ENCODE measurements at regions not wholly inside any gene's neighbourhood (a gene's known extent, or its start where the extent isn't known, plus 50 kb on each side); places are given as distances from the start of the nearest gene placed in this dataset.

DNA sequence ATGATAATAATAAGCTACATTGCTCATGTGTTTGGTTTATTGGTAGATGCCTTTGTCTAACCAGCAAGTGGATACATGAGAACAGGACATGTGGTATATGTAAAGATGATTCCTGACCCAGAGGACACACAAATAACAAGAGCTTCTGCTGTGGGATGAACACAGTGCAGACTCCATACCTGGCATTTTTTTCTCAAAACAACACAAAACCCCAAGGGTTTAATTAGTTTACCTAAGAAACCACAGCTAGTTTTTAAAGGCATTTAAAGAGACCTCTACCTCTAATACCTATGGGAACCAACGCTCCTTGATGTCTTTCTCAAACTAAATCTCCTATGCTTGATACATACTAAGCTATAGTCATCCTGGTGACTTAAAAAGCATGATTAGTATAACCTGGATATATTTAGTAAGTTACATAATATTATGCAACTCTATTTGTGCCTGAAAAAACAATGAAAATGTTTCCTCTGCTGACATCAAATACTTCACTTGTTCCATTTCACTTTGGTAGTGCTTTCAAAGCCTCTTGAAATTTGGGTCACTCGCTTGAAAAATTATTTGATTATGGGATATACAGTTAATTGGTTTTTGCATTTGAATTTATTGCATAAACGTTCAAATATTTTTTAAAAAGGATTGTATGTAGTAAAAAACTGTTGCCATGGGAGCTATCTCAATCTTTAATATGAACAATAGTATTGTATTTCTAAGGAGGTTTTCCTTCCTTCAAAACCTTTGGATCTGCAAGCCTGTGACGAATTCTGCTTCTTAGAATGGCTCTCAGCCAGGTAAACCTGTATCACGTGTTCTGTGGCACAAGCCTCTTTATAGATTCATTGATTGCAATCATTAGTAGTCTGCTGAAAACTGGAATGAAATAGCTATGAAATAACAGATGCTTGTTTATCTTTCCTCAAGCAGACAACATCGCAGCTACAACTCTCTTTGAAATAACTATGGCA is 233.0 kb upstream of the KCNMB2 start:
- FAIRE-seq, result no peak
- TF ChIP-seq, protein P1, sequence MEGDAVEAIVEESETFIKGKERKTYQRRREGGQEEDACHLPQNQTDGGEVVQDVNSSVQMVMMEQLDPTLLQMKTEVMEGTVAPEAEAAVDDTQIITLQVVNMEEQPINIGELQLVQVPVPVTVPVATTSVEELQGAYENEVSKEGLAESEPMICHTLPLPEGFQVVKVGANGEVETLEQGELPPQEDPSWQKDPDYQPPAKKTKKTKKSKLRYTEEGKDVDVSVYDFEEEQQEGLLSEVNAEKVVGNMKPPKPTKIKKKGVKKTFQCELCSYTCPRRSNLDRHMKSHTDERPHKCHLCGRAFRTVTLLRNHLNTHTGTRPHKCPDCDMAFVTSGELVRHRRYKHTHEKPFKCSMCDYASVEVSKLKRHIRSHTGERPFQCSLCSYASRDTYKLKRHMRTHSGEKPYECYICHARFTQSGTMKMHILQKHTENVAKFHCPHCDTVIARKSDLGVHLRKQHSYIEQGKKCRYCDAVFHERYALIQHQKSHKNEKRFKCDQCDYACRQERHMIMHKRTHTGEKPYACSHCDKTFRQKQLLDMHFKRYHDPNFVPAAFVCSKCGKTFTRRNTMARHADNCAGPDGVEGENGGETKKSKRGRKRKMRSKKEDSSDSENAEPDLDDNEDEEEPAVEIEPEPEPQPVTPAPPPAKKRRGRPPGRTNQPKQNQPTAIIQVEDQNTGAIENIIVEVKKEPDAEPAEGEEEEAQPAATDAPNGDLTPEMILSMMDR (IDR thresholded peaks at IDR 0.05; ENCODE audit: insufficient read depth, missing control alignments), result no peak
- no peak for DNase-seq (ENCODE audit: insufficient read length, low spot score)

DNA sequence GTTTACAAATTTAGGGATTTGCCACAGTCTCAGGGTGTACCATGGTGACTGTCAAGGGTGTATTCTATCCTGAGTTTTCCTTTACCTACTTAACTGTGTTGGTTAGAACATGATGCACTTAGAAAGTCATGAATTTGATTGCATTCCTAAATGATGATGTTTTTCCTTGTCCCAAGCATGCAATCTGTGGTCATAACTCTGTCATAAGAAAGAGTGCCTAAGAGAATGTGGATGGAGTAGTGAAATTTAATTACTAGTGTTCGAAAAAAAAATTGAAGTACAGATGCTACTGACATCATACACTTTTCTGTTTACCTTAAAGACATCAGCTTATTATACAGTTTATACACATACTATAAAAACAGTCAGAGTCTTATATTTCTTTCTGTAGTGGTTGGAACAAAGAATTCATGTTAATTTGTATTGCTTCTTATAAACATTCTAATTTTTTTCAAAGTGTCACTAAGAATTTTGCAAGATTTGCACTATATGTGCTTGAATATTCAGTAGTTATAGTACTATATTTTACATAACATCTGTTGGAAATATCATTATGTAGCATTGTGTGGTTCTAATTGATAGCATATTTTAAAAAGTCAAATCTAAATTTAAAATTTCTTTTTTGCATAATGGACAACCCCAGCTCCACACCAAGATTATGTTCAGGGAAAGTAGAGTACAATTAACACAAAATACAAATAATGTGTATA is 231.3 kb upstream of the KCNMB2 start:
- TF ChIP-seq, protein P1 (IDR thresholded peaks at IDR 0.05; ENCODE audit: insufficient read depth, missing control alignments), result no peak
- no peak for FAIRE-seq
- no peak for DNase-seq (ENCODE audit: insufficient read length, low spot score)

DNA sequence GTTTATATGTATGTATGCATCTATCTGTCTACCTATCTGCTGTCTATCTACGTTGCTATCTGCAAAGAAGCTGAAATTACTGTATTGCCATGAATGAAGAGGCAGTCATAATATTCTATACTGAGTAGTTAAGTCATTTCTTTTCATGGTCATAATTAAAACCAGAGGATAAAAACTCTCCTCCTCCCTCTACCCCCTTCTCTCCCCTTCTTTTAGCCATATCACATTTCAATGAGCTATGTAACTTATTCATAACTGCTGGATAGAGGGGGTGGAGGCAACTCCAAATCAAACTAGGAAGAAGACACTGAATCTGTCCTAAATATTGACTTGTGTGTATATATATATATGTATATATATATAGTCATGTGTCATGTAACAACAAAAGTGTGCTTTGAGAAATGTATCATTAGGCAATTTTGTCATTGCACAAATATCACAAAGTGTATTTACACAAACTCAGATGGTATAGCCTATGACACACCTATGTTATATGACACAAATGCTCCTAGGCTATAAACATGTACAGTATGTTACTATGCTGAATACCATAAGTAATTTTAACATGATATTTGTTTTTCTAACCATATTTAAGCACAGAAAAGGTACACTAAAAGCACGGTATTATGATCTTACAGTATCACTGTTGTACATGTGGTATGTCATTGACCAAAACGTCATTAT is 229.7 kb upstream of the KCNMB2 start:
- DNase-seq (ENCODE audit: insufficient read length, low spot score) (no peak), FAIRE-seq (no peak)
- TF ChIP-seq, protein P1 (IDR thresholded peaks at IDR 0.05; ENCODE audit: insufficient read depth, missing control alignments), result no peak

DNA sequence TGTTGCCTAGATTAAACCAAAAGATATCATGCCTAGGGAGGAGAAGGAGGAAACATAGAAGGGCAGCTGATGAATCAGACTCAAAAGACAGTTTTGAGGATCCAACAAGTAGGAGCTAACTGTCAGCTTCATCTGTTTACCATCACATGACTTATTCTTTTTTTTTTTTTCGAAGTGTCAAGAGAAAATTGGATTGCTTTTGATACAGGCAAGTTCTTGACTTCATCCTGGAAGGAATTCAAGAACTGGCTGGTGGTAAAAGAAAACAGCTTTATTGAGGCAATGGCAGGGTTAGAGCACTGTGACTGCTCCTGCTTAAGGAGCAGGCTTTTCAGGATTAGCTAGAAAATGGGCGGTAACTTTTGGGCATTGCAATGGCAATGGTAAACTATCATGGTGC is 227.5 kb upstream of the KCNMB2 start:
- DNase-seq (ENCODE audit: insufficient read length, low spot score) (no peak), FAIRE-seq (no peak)
- TF ChIP-seq, protein P1 (IDR thresholded peaks at IDR 0.05; ENCODE audit: insufficient read depth, missing control alignments), result no peak

DNA sequence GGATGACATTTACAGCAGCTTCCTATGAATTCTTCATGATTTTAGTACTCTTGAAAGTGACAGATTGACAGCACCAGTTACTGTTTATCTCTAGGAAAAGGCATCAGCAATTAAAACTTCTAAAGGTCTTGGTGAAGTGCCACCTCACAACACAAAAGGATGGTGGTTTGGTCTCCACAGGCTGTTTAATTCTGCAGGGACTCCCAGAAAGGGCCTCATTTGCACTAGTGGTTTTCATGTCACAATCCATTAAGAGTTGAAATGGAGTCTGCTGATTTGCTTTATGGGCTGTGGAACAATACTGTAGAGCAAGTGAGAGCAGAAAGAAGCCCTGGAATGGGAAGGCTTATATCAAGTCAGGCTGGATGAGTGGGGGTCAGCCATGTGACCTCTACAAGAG is 225.3 kb upstream of the KCNMB2 start:
- no peak for FAIRE-seq
- TF ChIP-seq, protein P1 (IDR thresholded peaks at IDR 0.05; ENCODE audit: insufficient read depth, missing control alignments), result no peak
- no peak for DNase-seq (ENCODE audit: insufficient read length, low spot score)

DNA sequence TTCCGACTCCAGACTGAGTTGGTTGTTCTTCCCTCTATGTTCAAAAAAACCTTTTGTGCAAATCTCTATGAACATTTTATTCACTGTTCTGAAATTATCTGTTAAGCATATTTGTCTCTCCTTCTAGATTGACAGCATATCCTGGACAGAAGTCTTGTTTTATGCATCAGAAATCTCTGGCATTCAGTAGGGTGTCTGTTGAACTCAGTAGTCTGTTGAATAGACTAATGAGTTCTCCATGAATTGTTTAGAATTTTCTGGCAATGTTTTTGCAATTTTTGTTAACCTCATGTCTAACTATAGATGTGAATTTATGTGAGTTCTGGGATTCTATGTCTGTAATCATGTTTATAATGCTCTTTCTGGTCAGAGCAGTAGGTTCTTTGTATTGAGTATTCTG is 222.5 kb upstream of the KCNMB2 start:
- FAIRE-seq (no peak), DNase-seq (ENCODE audit: insufficient read length, low spot score) (no peak)

More for the DNA sequence above, 222.5 kb upstream of the KCNMB2 start:
- TF ChIP-seq, protein P1 (IDR thresholded peaks at IDR 0.05; ENCODE audit: insufficient read depth, missing control alignments), result no peak
